ENCODE measurements at regions not wholly inside any gene's neighbourhood (a gene's known extent, or its start where the extent isn't known, plus 50 kb on each side); places are given as distances from the start of the nearest gene placed in this dataset.

DNA sequence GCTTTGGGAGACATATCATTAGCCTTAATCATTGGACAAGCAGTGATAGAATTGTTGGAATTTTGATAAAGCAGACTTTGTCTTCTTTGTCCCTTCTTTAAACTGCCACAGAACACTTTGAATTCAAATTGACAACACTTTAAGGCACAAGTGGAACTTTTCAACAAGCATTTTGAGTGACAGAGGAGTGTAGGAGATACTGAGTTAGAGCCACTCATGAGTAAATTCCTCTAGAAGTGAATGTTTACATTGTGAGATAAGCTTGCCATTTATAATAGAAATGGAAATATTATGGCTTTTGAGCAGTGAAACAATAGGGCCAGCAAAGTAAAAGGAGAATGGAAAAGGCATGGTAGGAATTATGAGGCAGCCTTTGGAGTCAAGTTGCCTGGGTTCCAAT is 515.8 kb downstream of the SLITRK6 start:
- H3K27ac ChIP-seq, result no peak overlapping the region
- DNase-seq, result no peak
- H3K9me3 ChIP-seq (replicated peaks), result no peaks in the 10 kb centered on the region
- H3K4me1 ChIP-seq, result no peaks in the 10 kb centered on the region
- H3K4me3 ChIP-seq, result no peak overlapping the region
- no peaks in the 10 kb centered on the region for H3K36me3 ChIP-seq
- no peaks in the 10 kb centered on the region for H3K27me3 ChIP-seq

DNA sequence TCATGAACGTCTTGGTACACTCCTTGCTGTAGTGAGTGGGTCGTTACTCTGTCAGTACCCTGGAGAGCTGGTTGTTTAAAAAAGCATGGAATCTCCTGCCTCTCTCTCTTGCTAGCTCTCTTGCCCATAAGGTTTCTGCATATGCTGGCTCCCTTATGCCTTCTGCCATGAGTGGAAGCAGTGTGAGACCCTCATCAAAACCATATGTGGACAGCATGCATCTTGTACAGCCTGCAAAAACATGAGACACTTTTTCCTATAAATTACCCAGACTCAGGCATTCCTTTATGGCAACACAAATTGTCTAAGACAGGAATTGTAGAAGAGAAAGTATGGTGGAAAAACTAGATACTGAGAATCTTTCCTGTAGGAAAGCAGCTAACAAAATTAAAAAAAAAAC is 516.3 kb downstream of the SLITRK6 start:
- no peaks in the 10 kb centered on the region for H3K9me3 ChIP-seq (replicated peaks)
- H3K4me1 ChIP-seq, result no peaks in the 10 kb centered on the region
- H3K4me3 ChIP-seq, result no peak overlapping the region
- no peaks in the 10 kb centered on the region for H3K36me3 ChIP-seq
- H3K27me3 ChIP-seq, result no peaks in the 10 kb centered on the region
- DNase-seq, result no peak
- H3K27ac ChIP-seq, result no peak overlapping the region

DNA sequence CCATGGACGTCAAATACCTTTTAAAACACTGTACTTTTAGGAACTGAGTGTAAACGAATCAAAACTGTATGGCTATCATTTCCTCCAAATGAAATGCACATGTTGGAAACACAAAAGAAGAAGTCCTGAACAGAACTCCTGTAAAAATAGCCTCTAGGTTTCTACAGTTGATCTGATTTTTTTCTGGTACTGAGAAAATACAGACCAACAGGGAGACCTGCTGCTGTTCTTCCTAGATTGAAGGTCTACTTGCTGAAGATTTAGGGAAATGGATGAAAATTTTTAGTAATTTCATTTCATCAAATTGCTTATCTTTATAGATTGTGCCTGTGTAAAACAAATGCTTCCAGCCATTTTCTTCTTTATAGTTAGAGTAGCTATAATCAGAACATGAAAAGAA is 520.4 kb downstream of the SLITRK6 start:
- Histone ChIP-seq H3K36me3 (no peaks in the 10 kb centered on the region), H3K9me3 (replicated peaks) (no peaks in the 10 kb centered on the region), H3K4me3 (no peak overlapping the region), H3K4me1 (peaks cover 7% of the 10 kb centered on the region; the same call in 1 of the 2 replicates), H3K27ac (no peak overlapping the region), H3K27me3 (no peaks in the 10 kb centered on the region)
- DNase-seq, result no peak

DNA sequence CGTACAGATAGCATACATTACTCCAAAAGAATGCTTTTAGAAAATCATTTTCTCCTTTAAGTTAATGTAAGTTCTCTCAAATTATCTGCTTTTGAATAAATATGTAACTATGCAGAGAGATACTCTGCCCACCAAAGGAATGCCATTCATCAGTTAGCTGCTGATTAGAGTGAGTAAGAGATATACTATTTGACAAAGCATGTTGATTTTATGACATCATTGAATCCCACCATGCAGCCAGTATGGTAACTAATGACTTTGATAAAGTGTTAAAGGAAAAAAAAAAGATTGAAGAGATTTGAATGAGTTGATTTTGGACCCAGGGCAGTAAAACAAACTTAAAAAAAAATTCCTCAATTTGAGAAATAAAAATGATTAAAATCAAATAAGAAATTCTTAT is 521.5 kb downstream of the SLITRK6 start:
- peaks cover 7% of the 10 kb centered on the region; the same call in 1 of the 2 replicates for H3K4me1 ChIP-seq
- no peak overlapping the region for H3K27ac ChIP-seq
- no peaks in the 10 kb centered on the region for H3K9me3 ChIP-seq (replicated peaks)
- no peak overlapping the region for H3K4me3 ChIP-seq
- no peaks in the 10 kb centered on the region for H3K27me3 ChIP-seq
- H3K36me3 ChIP-seq, result no peaks in the 10 kb centered on the region
- no peak for DNase-seq

DNA sequence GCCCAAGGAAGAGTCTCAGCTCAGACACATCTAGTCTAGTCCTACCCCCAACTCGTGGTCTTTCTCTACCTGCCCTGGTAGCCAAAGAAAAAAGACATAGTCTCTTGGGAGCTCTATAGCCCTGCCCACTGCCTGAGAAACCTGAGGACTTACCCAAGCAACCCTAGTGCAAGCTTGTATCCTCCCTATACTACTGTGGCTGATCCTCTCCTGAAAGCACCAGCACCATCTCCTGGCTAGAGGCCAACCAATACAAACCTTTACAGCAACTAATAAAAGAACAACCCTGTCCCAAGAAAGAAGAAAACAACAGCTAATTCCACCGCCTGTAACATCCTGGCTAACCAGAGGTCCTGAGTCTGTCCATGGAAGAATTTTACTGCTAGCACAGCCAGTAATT is 532.4 kb downstream of the SLITRK6 start:
- H3K4me3 ChIP-seq, result no peak overlapping the region

DNA sequence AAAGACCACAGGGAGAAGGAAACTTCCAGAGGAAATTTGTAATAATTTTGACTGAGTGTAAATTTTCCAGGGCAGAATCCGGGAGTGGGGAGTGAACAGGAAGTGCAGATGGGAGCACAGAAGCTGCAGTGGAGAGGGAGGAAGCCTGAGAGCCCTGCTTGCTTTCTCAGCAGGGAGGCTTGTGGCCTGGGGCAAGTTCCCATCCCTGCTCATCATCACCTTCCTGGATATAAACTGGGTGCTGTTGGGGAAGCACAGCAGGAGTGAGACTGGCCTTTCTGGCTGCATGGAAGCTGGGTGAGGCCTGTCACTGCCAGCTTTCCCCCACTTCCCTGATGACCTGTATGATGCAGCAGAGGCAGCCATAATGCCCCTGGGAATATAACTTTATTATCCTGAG is 532.9 kb downstream of the SLITRK6 start:
- Histone ChIP-seq H3K27me3 (no peaks in the 10 kb centered on the region), H3K4me1 (no peaks in the 10 kb centered on the region), H3K36me3 (no peaks in the 10 kb centered on the region), H3K4me3 (no peak overlapping the region), H3K27ac (no peak overlapping the region), H3K9me3 (replicated peaks) (no peaks in the 10 kb centered on the region)
- DNase-seq, result peak in 1 of 2 experiments; percentile 9

More for the DNA sequence above, 532.4 kb downstream of the SLITRK6 start:
- DNase-seq, result peak in 1 of 2 experiments; percentile 2
- H3K27me3 ChIP-seq, result no peaks in the 10 kb centered on the region
- H3K4me1 ChIP-seq, result no peaks in the 10 kb centered on the region
- no peaks in the 10 kb centered on the region for H3K36me3 ChIP-seq
- no peak overlapping the region for H3K27ac ChIP-seq
- H3K9me3 ChIP-seq (replicated peaks), result no peaks in the 10 kb centered on the region

DNA sequence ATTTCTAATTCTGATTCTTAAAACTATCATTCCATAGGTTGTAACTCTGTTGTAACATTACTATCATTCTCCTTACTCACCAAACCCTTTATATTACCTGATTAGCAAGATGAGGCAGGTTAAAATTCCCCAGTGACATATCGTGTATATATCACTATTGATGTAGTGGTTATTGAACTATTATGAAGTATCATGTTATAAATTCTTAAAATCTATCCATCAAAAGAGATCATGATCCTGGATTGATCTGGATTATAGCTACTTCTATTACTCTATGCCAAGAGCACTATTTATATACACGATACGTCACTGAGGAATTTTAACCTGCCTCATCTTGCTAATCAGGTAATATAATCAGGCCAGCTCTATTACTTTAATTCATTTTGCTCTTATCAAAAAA is 533.9 kb downstream of the SLITRK6 start:
- Histone ChIP-seq H3K9me3 (replicated peaks) (no peaks in the 10 kb centered on the region), H3K4me3 (no peak overlapping the region), H3K27ac (no peak overlapping the region), H3K36me3 (no peaks in the 10 kb centered on the region), H3K27me3 (no peaks in the 10 kb centered on the region), H3K4me1 (no peaks in the 10 kb centered on the region)
- no peak for DNase-seq

DNA sequence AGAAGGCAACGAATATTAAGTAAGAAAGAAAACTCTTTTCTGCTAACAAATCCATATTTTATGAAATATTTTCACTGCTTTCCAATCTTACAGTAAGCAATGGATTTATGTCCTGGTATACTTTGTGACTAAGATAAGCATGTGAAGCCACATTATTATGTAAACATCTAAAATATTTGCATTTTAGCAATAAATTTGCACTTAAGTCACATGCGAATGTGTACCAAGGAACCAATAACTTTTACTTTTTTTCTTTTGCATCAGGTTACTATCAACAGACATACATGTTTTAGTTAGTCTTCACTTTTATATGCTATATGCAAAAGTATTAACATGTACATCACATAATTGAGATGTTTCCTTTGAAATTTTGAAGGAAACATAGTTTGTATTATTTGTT is 536.7 kb downstream of the SLITRK6 start:
- no peaks in the 10 kb centered on the region for H3K27me3 ChIP-seq
- no peaks in the 10 kb centered on the region for H3K36me3 ChIP-seq
- H3K9me3 ChIP-seq (replicated peaks), result no peaks in the 10 kb centered on the region
- no peak for DNase-seq
- no peaks in the 10 kb centered on the region for H3K4me1 ChIP-seq
- no peak overlapping the region for H3K4me3 ChIP-seq
- no peak overlapping the region for H3K27ac ChIP-seq

DNA sequence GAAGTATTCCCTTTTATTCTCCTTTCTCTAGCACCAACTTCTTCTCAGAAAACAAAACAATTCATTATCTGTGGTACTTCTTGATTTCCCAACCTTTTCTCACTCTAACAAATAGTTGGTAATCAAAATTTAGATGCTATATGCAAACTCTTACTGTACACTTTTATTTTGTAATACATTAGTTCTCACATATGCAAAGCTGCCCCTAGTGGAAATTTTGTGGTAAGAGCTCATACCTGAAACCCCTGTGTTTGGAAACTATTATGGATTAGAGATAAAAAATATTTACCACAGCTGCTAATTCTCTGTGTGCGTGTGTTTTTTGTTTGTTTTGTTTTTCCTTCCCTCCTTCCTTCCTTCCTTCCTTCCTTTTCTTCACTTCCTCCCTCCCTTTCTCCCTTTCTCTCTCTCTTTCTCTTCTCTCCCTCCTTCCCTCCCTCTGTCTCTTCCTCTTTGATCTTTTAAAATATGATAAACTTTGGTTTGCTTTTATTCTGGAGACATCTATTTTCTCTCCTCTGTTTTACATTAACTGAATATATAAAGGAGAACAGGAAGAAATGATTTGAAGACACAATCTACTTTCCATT is 537.4 kb downstream of the SLITRK6 start:
- H3K36me3 ChIP-seq, result no peaks in the 10 kb centered on the region
- no peak overlapping the region for H3K27ac ChIP-seq
- H3K9me3 ChIP-seq (replicated peaks), result no peaks in the 10 kb centered on the region
- H3K4me3 ChIP-seq, result no peak overlapping the region
- DNase-seq, result peak in 1 of 2 experiments; percentile 6
- H3K4me1 ChIP-seq, result no peaks in the 10 kb centered on the region
- H3K27me3 ChIP-seq, result no peaks in the 10 kb centered on the region

DNA sequence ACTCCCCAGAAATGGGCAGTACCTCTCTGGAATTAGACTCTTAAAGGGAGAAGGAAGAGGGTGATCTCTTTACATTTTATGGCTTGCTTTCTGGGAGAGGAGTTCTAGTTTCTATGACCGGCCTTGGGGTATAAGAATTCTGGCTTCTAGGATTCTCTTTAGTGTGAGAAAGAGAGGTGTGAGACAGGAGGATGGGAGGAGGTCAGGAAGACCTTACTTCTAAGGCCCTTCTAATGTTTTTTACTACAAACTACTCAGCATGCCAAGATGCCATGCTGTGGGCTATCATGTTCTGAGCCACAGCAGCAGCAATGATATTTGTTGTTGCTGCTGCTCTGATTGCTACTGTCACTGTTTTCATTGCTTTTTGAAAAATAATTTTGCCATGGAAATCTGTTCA is 538.3 kb downstream of the SLITRK6 start:
- DNase-seq, result no peak
- Histone ChIP-seq H3K27ac (no peak overlapping the region), H3K9me3 (replicated peaks) (no peaks in the 10 kb centered on the region), H3K4me1 (no peaks in the 10 kb centered on the region), H3K36me3 (no peaks in the 10 kb centered on the region), H3K4me3 (no peak overlapping the region), H3K27me3 (no peaks in the 10 kb centered on the region)

DNA sequence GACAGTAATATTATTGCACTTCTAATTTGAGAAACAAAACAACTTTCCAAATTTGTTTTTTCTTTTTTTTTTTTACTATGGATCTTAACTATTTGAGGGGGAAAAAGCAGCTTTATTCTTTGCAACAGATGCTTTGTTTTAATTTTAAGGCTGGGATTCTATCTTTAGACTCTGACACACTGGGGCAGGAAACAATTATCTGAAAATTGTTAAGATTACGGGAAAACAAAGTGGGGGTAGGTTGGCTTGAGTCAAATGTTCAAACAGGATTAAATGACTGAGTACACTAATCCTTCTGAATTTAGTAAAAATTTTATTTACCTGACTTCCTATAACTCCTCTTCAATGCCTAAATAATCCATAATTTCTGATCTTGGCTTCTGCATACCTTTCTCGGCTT is 543.2 kb downstream of the SLITRK6 start:
- Histone ChIP-seq H3K27ac (no peak overlapping the region), H3K27me3 (no peaks in the 10 kb centered on the region), H3K9me3 (replicated peaks) (no peaks in the 10 kb centered on the region), H3K4me3 (no peak overlapping the region), H3K36me3 (no peaks in the 10 kb centered on the region), H3K4me1 (no peaks in the 10 kb centered on the region)
- DNase-seq, result no peak

DNA sequence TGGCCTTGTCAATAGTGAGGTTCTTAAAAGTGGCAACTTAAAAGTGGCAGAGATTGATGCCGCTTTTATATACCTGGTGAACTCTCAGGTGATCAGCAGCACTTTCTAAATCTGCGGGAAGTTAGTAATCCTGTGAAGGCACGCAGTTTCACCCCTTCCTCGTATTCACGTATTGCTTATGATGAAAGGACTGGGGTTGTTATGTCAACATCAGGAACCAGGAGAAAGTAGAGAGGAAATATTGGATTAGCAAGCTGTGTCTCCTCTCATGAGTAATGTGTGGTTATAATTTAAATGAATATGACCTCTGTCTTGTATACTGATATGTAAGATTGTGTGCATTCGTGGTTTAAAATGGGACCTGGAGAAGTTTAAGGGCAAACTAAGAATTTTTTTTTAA is 544.6 kb downstream of the SLITRK6 start:
- H3K27ac ChIP-seq, result no peak overlapping the region
- H3K27me3 ChIP-seq, result no peaks in the 10 kb centered on the region
- H3K4me3 ChIP-seq, result no peak overlapping the region
- no peaks in the 10 kb centered on the region for H3K9me3 ChIP-seq (replicated peaks)
- no peaks in the 10 kb centered on the region for H3K4me1 ChIP-seq
- no peaks in the 10 kb centered on the region for H3K36me3 ChIP-seq
- DNase-seq, result no peak

DNA sequence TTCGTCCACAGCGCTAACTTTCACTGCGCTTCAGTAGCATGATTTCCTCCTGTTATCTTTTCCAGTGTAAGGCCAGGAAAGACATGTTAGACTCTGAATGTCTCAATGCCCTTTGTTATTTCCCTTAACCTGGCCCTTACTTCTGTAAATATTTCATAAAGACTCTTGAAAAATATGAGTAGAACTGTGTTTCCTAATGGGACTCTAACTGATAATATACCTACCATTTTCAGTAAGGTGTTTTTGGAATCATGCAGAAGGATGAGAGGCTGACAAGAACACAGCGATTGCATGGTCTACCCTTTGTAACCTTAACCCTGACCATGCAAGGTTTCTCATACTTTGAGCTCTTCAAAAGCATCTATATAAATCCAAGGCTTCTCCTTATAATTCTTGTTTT is 550.1 kb downstream of the SLITRK6 start:
- Histone ChIP-seq H3K27me3 (no peaks in the 10 kb centered on the region), H3K4me1 (no peaks in the 10 kb centered on the region), H3K27ac (no peak overlapping the region), H3K4me3 (no peak overlapping the region), H3K36me3 (no peaks in the 10 kb centered on the region), H3K9me3 (replicated peaks) (no peaks in the 10 kb centered on the region)
- DNase-seq, result no peak

DNA sequence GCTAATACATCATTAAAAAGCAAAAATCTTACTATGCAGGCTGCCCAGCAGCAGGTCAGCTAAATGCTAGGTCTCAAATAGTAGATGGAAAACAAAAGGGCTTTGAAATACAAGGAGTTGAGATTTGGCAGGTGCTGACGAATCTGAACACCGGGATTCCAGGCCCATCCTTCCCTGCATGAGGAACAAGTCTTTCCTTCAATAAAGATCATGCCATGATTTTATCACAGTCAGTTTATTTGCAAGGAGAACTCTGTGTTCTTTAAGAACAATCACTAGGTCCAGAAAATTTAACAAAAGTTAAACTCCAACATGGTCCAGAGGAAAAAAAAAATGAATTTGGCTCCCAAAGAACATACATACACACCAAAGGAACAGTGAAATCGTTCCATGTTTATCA is 551.4 kb downstream of the SLITRK6 start:
- Histone ChIP-seq H3K36me3 (no peaks in the 10 kb centered on the region), H3K9me3 (replicated peaks) (no peaks in the 10 kb centered on the region), H3K4me3 (no peak overlapping the region), H3K4me1 (no peaks in the 10 kb centered on the region), H3K27me3 (no peaks in the 10 kb centered on the region), H3K27ac (no peak overlapping the region)
- no peak for DNase-seq

DNA sequence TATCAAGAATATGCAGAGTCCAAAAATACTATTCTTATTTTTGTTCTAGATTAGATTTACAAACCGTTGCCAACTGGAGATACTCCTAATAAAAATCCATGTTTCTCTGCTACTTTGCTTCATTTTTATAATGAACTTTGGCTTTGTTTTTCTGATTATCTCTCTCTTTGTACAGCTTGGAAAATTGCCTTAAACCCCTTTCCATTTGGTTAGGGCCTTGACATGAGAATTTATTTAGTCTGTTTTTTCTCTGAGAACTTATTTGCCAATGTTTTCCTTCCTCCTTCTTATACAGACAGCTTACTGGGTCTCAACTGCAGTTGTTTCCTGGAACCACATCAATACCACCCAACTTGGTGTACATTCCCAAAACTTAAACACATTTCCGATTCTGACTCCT is 555.4 kb downstream of the SLITRK6 start:
- no peaks in the 10 kb centered on the region for H3K27me3 ChIP-seq
- no peak overlapping the region for H3K27ac ChIP-seq
- DNase-seq, result no peak
- H3K9me3 ChIP-seq (replicated peaks), result no peaks in the 10 kb centered on the region
- H3K36me3 ChIP-seq, result no peaks in the 10 kb centered on the region
- no peak overlapping the region for H3K4me3 ChIP-seq
- H3K4me1 ChIP-seq, result no peaks in the 10 kb centered on the region

DNA sequence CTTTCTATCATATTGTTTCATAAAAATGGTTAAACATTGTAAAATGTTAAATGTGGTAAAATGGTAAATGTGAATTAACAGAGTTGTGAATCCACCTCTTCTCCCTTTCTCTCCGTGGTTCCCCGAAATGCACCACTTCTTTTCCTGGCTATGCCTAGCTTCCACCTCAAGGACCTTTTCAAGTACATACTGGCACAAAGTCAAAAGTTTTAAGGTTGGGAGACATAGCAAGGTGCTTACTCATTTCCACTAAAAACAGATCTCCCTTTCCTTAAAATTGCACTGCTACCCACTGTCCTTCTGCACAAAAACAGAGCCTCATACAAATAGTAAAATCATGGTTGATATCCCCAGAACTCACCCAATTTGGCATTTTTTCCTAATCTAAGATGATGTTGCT is 558.2 kb downstream of the SLITRK6 start:
- H3K27me3 ChIP-seq, result no peaks in the 10 kb centered on the region
- no peak overlapping the region for H3K27ac ChIP-seq
- H3K9me3 ChIP-seq (replicated peaks), result no peaks in the 10 kb centered on the region
- no peaks in the 10 kb centered on the region for H3K4me1 ChIP-seq
- H3K4me3 ChIP-seq, result no peak overlapping the region
- no peak for DNase-seq
- H3K36me3 ChIP-seq, result no peaks in the 10 kb centered on the region

All from SJCRH30 (cell line).